K562 (cell line): ENCODE measurements at regions not wholly inside any gene's neighbourhood (a gene's known extent, or its start where the extent isn't known, plus 50 kb on each side); places are given as distances from the start of the nearest gene placed in this dataset.

Experiments used
- ATAC-seq: fragments of 200-7000 bp; cut with Tn5 transposase; 3 replicates; pipeline ENCODE4 v1.9.1; 2020; ENCODE audit warnings: moderate library complexity
- BruUV-seq: library from RNA; stranded (reverse); fragments of 400-500 nt; replicated peaks from 2 replicates; lab custom pipeline; 2021; lab: Mats Ljungman, UMichigan
- CTCF ChIA-PET: fragments of 300-600 bp; formaldehyde crosslinking; extraction: SDS; loops from one replicate; lab custom pipeline; 2021; ENCODE audit warnings: low intra/inter-chr PET ratio; lab: Yijun Ruan, JAX
- POLR2A ChIA-PET: fragments of 300-600, 350-650 bp; sonication (Branson Sonifier 250); formaldehyde crosslinking; extraction: SDS; loops from one replicate; lab custom pipeline; 2021; ENCODE audit warnings: antibody characterized with exemption, inconsistent platforms; lab: Yijun Ruan, JAX
- DNase-seq, 4 experiments: peaks; one replicate each; pipeline versions ENCODE4 v3.0.0 to v3.0.0-alpha.2; 2011 to 2018; ENCODE audit warnings: low spot score in 3 of 4, mixed read lengths in 3 of 4; ENCODE audit errors: extremely low read depth in 1 of 4
- FAIRE-seq: peaks from 2 replicates; lab custom pipeline; 2011; peaks lifted over from hg19 to GRCh38; lab: Jason Lieb, UNC
- H2AFZ ChIP-seq: 2 replicates; pipeline ENCODE4 v1.6.0; 2011; ENCODE audit warnings: low read depth, low read length, control low read depth, inconsistent platforms
- H3K27ac ChIP-seq: fragments of 200-600 bp; 3 replicates; pipeline ENCODE4 v1.8.0; 2011; ENCODE audit warnings: low read depth, mild to moderate bottlenecking, control low read depth, inconsistent platforms, low read length, moderate library complexity, mixed read lengths; ENCODE audit errors: extremely low read depth
- H3K27me3 ChIP-seq, 2 experiments: fragments of 300-600 bp in 1 of 2; 2 replicates in 1 of 2; 3 replicates in 1 of 2; pipeline versions ENCODE4 v1.6.0 to v1.8.0; 2011; ENCODE audit warnings: inconsistent platforms in 2 of 2, low read length in 2 of 2, mild to moderate bottlenecking in 1 of 2, mixed read lengths in 1 of 2, moderate library complexity in 1 of 2; ENCODE audit not compliant: control insufficient read depth in 2 of 2, insufficient read depth in 2 of 2
- H3K36me3 ChIP-seq: fragments of 300-600 bp; 3 replicates; pipeline ENCODE4 v1.8.0; 2011; ENCODE audit warnings: mild to moderate bottlenecking, low read length, inconsistent platforms; ENCODE audit not compliant: control insufficient read depth, insufficient read depth
- H3K4me1 ChIP-seq, 2 experiments: fragments of 200-600 bp in 1 of 2; replicated peaks in 1 of 2; 2 replicates in 1 of 2; 3 replicates in 1 of 2; pipeline versions ENCODE4 v1.5.1 to v1.8.0; 2011; ENCODE audit warnings: inconsistent platforms in 2 of 2, low read length in 2 of 2, mild to moderate bottlenecking in 1 of 2, mixed read lengths in 1 of 2, moderate library complexity in 1 of 2; ENCODE audit not compliant: control insufficient read depth in 2 of 2, insufficient read depth in 2 of 2
- H3K4me2 ChIP-seq: 2 replicates; pipeline ENCODE4 v1.6.1; 2011; ENCODE audit warnings: low read length, control low read depth, inconsistent platforms, mixed read lengths; ENCODE audit not compliant: insufficient read depth
- H3K4me3 ChIP-seq: fragments of 200-600 bp; sonication (generic), shearing (Covaris generic); 2 replicates; pipeline ENCODE4 v1.5.1; 2016; ENCODE audit warnings: control low read depth, inconsistent platforms
- H3K79me2 ChIP-seq: fragments of 200-600 bp; 3 replicates; pipeline ENCODE4 v1.8.0; 2011; ENCODE audit warnings: low read length, inconsistent platforms; ENCODE audit not compliant: control insufficient read depth, insufficient read depth
- H3K9ac ChIP-seq, 2 experiments: 2 replicates each; pipeline versions ENCODE4 v1.6.0 to v1.6.1; 2011; ENCODE audit warnings: low read depth in 2 of 2, low read length in 2 of 2, control low read depth in 1 of 2, inconsistent platforms in 1 of 2, mild to moderate bottlenecking in 1 of 2, mixed read lengths in 1 of 2; ENCODE audit not compliant: insufficient read depth in 1 of 2
- H3K9me1 ChIP-seq: one replicate; pipeline ENCODE4 v1.6.0; 2011; ENCODE audit warnings: inconsistent platforms, mild to moderate bottlenecking, low read length, moderate library complexity; ENCODE audit not compliant: control insufficient read depth, insufficient read depth
- H3K9me3 ChIP-seq: replicated peaks from 2 replicates; pipeline ENCODE4 v1.5.1; 2011; ENCODE audit warnings: low read depth, low read length, inconsistent platforms; ENCODE audit not compliant: control insufficient read depth, insufficient read depth
- H4K20me1 ChIP-seq: replicated peaks from 2 replicates; pipeline ENCODE4 v1.6.1; 2011; ENCODE audit warnings: low read length, inconsistent platforms, mixed read lengths; ENCODE audit not compliant: control insufficient read depth, insufficient read depth
- CBFA2T3 ChIP-seq: fragments of 450-650 bp; IDR thresholded peaks from 2 replicates; pipeline ENCODE4 v1.6.1; 2017
- EHMT2 ChIP-seq: fragments of 450-650 bp; IDR thresholded peaks from 2 replicates; pipeline ENCODE4 v1.6.1; 2018; ENCODE audit warnings: antibody characterized with exemption
- SIX5 ChIP-seq, 2 experiments: IDR thresholded peaks; 2 replicates each; pipeline ENCODE4 v1.6.1; 2011; ENCODE audit warnings: low read length in 2 of 2, borderline replicate concordance in 1 of 2, low read depth in 1 of 2, mild to moderate bottlenecking in 1 of 2, moderate library complexity in 1 of 2; ENCODE audit not compliant: insufficient read depth in 1 of 2
- SMAD4 ChIP-seq: fragments of 250-450 bp; sonication (Bioruptor Pico); conservative IDR thresholded peaks from 2 replicates; pipeline ENCODE4 v1.8.0; 2021; ENCODE audit warnings: inconsistent platforms, mild to moderate bottlenecking, moderate library complexity
- YY1 ChIP-seq, 3 experiments: IDR thresholded peaks; 2 replicates each; pipeline ENCODE4 v1.6.1; 2011; ENCODE audit warnings: low read length in 2 of 3, mild to moderate bottlenecking in 2 of 3, moderate library complexity in 2 of 3, borderline replicate concordance in 1 of 3, control low read depth in 1 of 3, low read depth in 1 of 3; ENCODE audit not compliant: insufficient read depth in 3 of 3, insufficient replicate concordance in 2 of 3, control insufficient read depth in 1 of 3, insufficient read length in 1 of 3; ENCODE audit errors: extremely low read depth in 1 of 3
- WGBS: fragments of 100-300 bp; shearing (Covaris generic); methylation state at CpG from one replicate; pipeline ENCODE4 v1.1.6; 2016; ENCODE audit warnings: low coverage, mixed read lengths; ENCODE audit not compliant: insufficient coverage; ENCODE audit errors: missing lambda C conversion rate; 5-methylcytosine and 5-hydroxymethylcytosine counted together
- in situ Hi-C: fragments of 300-500 bp; cut with MboI; formaldehyde crosslinking; loops from 4 replicates; pipeline ENCODE4 v1.15.0; 2018; ENCODE audit warnings: inconsistent platforms, mixed read lengths
- intact Hi-C: fragments of 100-400 bp; cut with micrococcal nuclease; formaldehyde crosslinking; loops from 2 replicates; pipeline ENCODE4 v1.14.2; 2022

GRCh38 chr2:88925770-88926462 is 234.4 kb downstream of the RPIA start:
- intact Hi-C loops, result no loop called here
- CTCF ChIA-PET, result no interaction called here
- TF ChIP-seq EHMT2 (no peak), YY1 (IDR thresholded peaks at IDR 0.05; ENCODE audit: borderline replicate concordance in 1 of 3, control insufficient read depth in 1 of 3, extremely low read depth in 1 of 3, insufficient read depth in 3 of 3, insufficient read length in 1 of 3, insufficient replicate concordance in 2 of 3, low read depth in 1 of 3, low read length in 2 of 3) (peak in 1 of 3 experiments; percentile 20), SMAD4 (CRISPR knock-in tag) (0 out of 2 replicates have a peak, but pooled peaks have one; percentile 24), CBFA2T3 (0 out of 2 replicates have a peak, but pooled peaks have one; percentile 4), SIX5 (IDR thresholded peaks at IDR 0.05; ENCODE audit: borderline replicate concordance in 1 of 2, insufficient read depth in 1 of 2, low read depth in 1 of 2, low read length in 2 of 2) (no peak)
- TF ChIP-seq, all 486 proteins: peak for 3
- no peak overlapping the region for H3K4me3 ChIP-seq
- no peak for ATAC-seq
- H3K27me3 ChIP-seq, result no peaks in the 10 kb centered on the region
- no peak overlapping the region for H3K4me2 ChIP-seq
- no peak overlapping the region for H3K9ac ChIP-seq
- no TSS peak for BruUV-seq
- POLR2A ChIA-PET, result interaction anchor here (1.2 kb wide), 1 partner anchor 104 kb away, joined by 3 read pairs; no protein-coding TSS in a partner anchor
- no peaks in the 10 kb centered on the region for H4K20me1 ChIP-seq
- H3K4me1 ChIP-seq, result peaks cover 0 to 3% of the 10 kb centered on the region in 2 experiments; a peak in 1 of 5 replicates
- no peaks in the 10 kb centered on the region for H3K9me3 ChIP-seq
- in situ Hi-C loops, result no loop called here
- DNase-seq, result no peak
- 0 out of 2 replicates have a peak overlapping the region, but pooled peaks have one; percentile 23 for H2AFZ ChIP-seq
- no peak for FAIRE-seq
- H3K36me3 ChIP-seq, result no peaks in the 10 kb centered on the region
- H3K27ac ChIP-seq, result no peak overlapping the region; the same call in 2 of the 3 replicates
- no peaks in the 10 kb centered on the region for H3K79me2 ChIP-seq
- WGBS, result 8% methylated on average over 18 of the region's 19 CpGs
- no peaks in the 10 kb centered on the region for H3K9me1 ChIP-seq
